GM23338 (cell line): ENCODE measurements at regions not wholly inside any gene's neighbourhood (a gene's known extent, or its start where the extent isn't known, plus 50 kb on each side); places are given as distances from the start of the nearest gene placed in this dataset.

Experiments used
- ATAC-seq: fragments of 200-7000 bp; cut with Tn5 transposase; 3 replicates; pipeline ENCODE4 v1.9.1; 2020
- DNase-seq: peaks from one replicate; pipeline ENCODE4 v3.0.0-alpha.2; 2015; ENCODE audit warnings: low spot score
- H2AFZ ChIP-seq: fragments of 200-600 bp; sonication (generic); 2 replicates; pipeline ENCODE4 v1.8.0; 2016; ENCODE audit warnings: antibody characterized with exemption, mild to moderate bottlenecking, moderate library complexity
- H3F3A ChIP-seq: fragments of 200-600 bp; sonication (generic); replicated peaks from 2 replicates; pipeline ENCODE4 v1.8.0; 2017; ENCODE audit warnings: antibody characterized with exemption, mixed run types, low read depth
- H3K27ac ChIP-seq: fragments of 200-600 bp; sonication (generic); 2 replicates; pipeline ENCODE4 v1.6.1; 2016; ENCODE audit warnings: low read depth
- H3K27me3 ChIP-seq: fragments of 200-600 bp; sonication (generic); 2 replicates; pipeline ENCODE4 v1.8.0; 2016; ENCODE audit warnings: mild to moderate bottlenecking, mixed run types, moderate library complexity; ENCODE audit not compliant: insufficient read depth
- H3K36me3 ChIP-seq: fragments of 200-600 bp; sonication (generic); 2 replicates; pipeline ENCODE4 v1.8.0; 2016; ENCODE audit warnings: mild to moderate bottlenecking; ENCODE audit not compliant: insufficient read depth
- H3K4me1 ChIP-seq: fragments of 200-600 bp; sonication (generic); 2 replicates; pipeline ENCODE4 v1.8.0; 2016; ENCODE audit warnings: mild to moderate bottlenecking, moderate library complexity; ENCODE audit not compliant: insufficient read depth
- H3K4me2 ChIP-seq: fragments of 200-600 bp; sonication (generic); 2 replicates; pipeline ENCODE4 v1.7.1; 2017; ENCODE audit warnings: mixed run types
- H3K4me3 ChIP-seq: fragments of 200-600 bp; sonication (generic); 2 replicates; pipeline ENCODE4 v1.6.1; 2016; ENCODE audit warnings: mixed run types
- H3K79me2 ChIP-seq: fragments of 200-600 bp; sonication (generic); replicated peaks from 2 replicates; pipeline ENCODE4 v1.8.0; 2017; ENCODE audit warnings: mild to moderate bottlenecking; ENCODE audit not compliant: insufficient read depth
- H3K9me2 ChIP-seq: fragments of 200-600 bp; sonication (generic); 2 replicates; pipeline ENCODE4 v1.8.0; 2017; ENCODE audit not compliant: insufficient read depth
- H4K20me1 ChIP-seq: fragments of 200-600 bp; sonication (generic); replicated peaks from 2 replicates; pipeline ENCODE4 v1.8.0; 2017; ENCODE audit warnings: mild to moderate bottlenecking; ENCODE audit not compliant: insufficient read depth
- H3K27ac Mint-ChIP-seq: 2 replicates; pipeline ENCODE4 v1.8.0; 2020; ENCODE audit warnings: inconsistent platforms, mild to moderate bottlenecking, moderate library complexity, mixed read lengths
- H3K27me3 Mint-ChIP-seq: 3 replicates; pipeline ENCODE4 v1.8.0; 2022; ENCODE audit warnings: low read depth, mild to moderate bottlenecking, moderate library complexity, mixed read lengths, inconsistent platforms; ENCODE audit not compliant: insufficient read depth, poor library complexity
- H3K36me3 Mint-ChIP-seq: 3 replicates; pipeline ENCODE4 v1.8.0; 2021; ENCODE audit warnings: low read depth, mild to moderate bottlenecking, inconsistent platforms, moderate library complexity, mixed read lengths
- H3K4me1 Mint-ChIP-seq: 3 replicates; pipeline ENCODE4 v1.8.0; 2020; ENCODE audit warnings: mild to moderate bottlenecking, inconsistent platforms, mixed read lengths
- H3K4me3 Mint-ChIP-seq: 3 replicates; pipeline ENCODE4 v1.8.0; 2021; ENCODE audit warnings: moderate library complexity, mild to moderate bottlenecking, inconsistent platforms, mixed read lengths
- H3K9me3 Mint-ChIP-seq: 3 replicates; pipeline ENCODE4 v1.8.0; 2020; ENCODE audit warnings: moderate library complexity, mild to moderate bottlenecking, inconsistent platforms, mixed read lengths
- EZH2 ChIP-seq: fragments of 200-600 bp; sonication (generic); IDR thresholded peaks from one replicate; pipeline ENCODE4 v1.8.0; 2017; ENCODE audit warnings: antibody characterized with exemption, mild to moderate bottlenecking, low read depth; ENCODE audit not compliant: unreplicated experiment
- EZH2phosphoT487 ChIP-seq: fragments of 200-600 bp; sonication (generic); IDR thresholded peaks from one replicate; pipeline ENCODE4 v1.8.1; 2018; ENCODE audit warnings: antibody characterized with exemption; ENCODE audit not compliant: unreplicated experiment
- JUNB ChIP-seq: IDR thresholded peaks from one replicate; pipeline ENCODE4 v1.6.1; 2016; ENCODE audit warnings: antibody characterized with exemption; ENCODE audit not compliant: unreplicated experiment
- NANOG ChIP-seq: IDR thresholded peaks from 2 replicates; pipeline ENCODE4 v1.6.1; 2016; ENCODE audit warnings: antibody characterized with exemption, borderline replicate concordance
- POLR2AphosphoS5 ChIP-seq: IDR thresholded peaks from 2 replicates; pipeline ENCODE4 v1.6.1; 2016; ENCODE audit warnings: antibody characterized with exemption, low read depth
- ZNF114 ChIP-seq: fragments of 250-450 bp; sonication (Bioruptor Pico); IDR thresholded peaks from 2 replicates; pipeline ENCODE4 v1.5.0; 2020; ENCODE audit warnings: mild to moderate bottlenecking, moderate library complexity
- ZNF331 ChIP-seq: fragments of 250-450 bp; sonication (Bioruptor Pico); IDR thresholded peaks from 2 replicates; pipeline ENCODE4 v1.5.0; 2020; ENCODE audit warnings: low read depth, mild to moderate bottlenecking, moderate library complexity
- TF ChIP-seq, protein P1 (sequence below): IDR thresholded peaks from one replicate; pipeline ENCODE4 v1.6.1; 2018; ENCODE audit warnings: antibody characterized with exemption; ENCODE audit not compliant: unreplicated experiment
- TF ChIP-seq, protein P2 (sequence below), 2 experiments: fragments of 200-600 bp in 1 of 2; sonication (generic) in 1 of 2; conservative IDR thresholded peaks; 2 replicates each; pipeline versions ENCODE4 v1.5.1 to v1.6.1; 2016 to 2017; ENCODE audit warnings: antibody characterized with exemption in 2 of 2, low read depth in 2 of 2, mild to moderate bottlenecking in 2 of 2, moderate library complexity in 1 of 2
- TF ChIP-seq, protein P3 (sequence below): fragments of 250-450 bp; sonication (Bioruptor Pico); IDR thresholded peaks from 2 replicates; pipeline ENCODE4 v1.5.0; 2020; ENCODE audit warnings: mild to moderate bottlenecking, moderate library complexity

DNA sequence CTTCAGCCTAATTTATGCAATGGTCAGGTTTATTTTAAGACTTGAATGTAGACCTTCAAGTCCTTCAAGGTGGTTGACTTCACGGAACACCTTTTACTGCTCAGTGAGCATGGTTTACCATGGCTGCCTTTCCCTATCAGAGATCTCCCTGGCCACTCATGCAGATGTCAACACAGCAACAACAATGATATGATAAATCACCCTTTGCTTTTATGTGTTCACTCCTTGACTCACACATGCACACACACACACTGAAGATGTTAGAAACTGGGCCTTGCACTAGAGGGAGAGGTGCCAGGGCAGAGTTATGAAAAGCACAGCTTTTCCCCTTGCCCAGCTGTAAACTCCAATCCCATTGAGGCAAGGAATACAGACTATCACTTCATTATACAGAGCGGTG is 134.4 kb downstream of the WNT5A start:
- Mint-ChIP-seq H3K9me3 (no peaks in the 10 kb centered on the region; the same call in 2 of the 3 replicates), H3K4me3 (no peak overlapping the region), H3K27ac (no peak overlapping the region), H3K27me3 (peaks cover 6% of the 10 kb centered on the region), H3K36me3 (no peaks in the 10 kb centered on the region), H3K4me1 (no peaks in the 10 kb centered on the region)
- Histone ChIP-seq H3F3A (no peaks in the 10 kb centered on the region), H2AFZ (no peak overlapping the region), H3K27me3 (no peaks in the 10 kb centered on the region), H4K20me1 (no peaks in the 10 kb centered on the region), H3K36me3 (no peaks in the 10 kb centered on the region), H3K4me2 (no peak overlapping the region), H3K4me3 (no peak overlapping the region), H3K4me1 (no peaks in the 10 kb centered on the region), H3K79me2 (no peaks in the 10 kb centered on the region), H3K27ac (no peak overlapping the region), H3K9me2 (peaks cover 14% of the 10 kb centered on the region)
- no peak for DNase-seq
- ATAC-seq, result no peak
- TF ChIP-seq NANOG (no peak), EZH2 (no peak), POLR2AphosphoS5 (no peak), EZH2phosphoT487 (no peak), JUNB (no peak), ZNF114 (no peak), ZNF331 (CRISPR knock-in tag) (no peak)
- TF ChIP-seq, protein P1, sequence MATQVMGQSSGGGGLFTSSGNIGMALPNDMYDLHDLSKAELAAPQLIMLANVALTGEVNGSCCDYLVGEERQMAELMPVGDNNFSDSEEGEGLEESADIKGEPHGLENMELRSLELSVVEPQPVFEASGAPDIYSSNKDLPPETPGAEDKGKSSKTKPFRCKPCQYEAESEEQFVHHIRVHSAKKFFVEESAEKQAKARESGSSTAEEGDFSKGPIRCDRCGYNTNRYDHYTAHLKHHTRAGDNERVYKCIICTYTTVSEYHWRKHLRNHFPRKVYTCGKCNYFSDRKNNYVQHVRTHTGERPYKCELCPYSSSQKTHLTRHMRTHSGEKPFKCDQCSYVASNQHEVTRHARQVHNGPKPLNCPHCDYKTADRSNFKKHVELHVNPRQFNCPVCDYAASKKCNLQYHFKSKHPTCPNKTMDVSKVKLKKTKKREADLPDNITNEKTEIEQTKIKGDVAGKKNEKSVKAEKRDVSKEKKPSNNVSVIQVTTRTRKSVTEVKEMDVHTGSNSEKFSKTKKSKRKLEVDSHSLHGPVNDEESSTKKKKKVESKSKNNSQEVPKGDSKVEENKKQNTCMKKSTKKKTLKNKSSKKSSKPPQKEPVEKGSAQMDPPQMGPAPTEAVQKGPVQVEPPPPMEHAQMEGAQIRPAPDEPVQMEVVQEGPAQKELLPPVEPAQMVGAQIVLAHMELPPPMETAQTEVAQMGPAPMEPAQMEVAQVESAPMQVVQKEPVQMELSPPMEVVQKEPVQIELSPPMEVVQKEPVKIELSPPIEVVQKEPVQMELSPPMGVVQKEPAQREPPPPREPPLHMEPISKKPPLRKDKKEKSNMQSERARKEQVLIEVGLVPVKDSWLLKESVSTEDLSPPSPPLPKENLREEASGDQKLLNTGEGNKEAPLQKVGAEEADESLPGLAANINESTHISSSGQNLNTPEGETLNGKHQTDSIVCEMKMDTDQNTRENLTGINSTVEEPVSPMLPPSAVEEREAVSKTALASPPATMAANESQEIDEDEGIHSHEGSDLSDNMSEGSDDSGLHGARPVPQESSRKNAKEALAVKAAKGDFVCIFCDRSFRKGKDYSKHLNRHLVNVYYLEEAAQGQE, result no peak
- TF ChIP-seq, protein P2, sequence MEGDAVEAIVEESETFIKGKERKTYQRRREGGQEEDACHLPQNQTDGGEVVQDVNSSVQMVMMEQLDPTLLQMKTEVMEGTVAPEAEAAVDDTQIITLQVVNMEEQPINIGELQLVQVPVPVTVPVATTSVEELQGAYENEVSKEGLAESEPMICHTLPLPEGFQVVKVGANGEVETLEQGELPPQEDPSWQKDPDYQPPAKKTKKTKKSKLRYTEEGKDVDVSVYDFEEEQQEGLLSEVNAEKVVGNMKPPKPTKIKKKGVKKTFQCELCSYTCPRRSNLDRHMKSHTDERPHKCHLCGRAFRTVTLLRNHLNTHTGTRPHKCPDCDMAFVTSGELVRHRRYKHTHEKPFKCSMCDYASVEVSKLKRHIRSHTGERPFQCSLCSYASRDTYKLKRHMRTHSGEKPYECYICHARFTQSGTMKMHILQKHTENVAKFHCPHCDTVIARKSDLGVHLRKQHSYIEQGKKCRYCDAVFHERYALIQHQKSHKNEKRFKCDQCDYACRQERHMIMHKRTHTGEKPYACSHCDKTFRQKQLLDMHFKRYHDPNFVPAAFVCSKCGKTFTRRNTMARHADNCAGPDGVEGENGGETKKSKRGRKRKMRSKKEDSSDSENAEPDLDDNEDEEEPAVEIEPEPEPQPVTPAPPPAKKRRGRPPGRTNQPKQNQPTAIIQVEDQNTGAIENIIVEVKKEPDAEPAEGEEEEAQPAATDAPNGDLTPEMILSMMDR (conservative IDR thresholded peaks at IDR 0.05; ENCODE audit: low read depth in 2 of 2), result no peak
- TF ChIP-seq, protein P3, sequence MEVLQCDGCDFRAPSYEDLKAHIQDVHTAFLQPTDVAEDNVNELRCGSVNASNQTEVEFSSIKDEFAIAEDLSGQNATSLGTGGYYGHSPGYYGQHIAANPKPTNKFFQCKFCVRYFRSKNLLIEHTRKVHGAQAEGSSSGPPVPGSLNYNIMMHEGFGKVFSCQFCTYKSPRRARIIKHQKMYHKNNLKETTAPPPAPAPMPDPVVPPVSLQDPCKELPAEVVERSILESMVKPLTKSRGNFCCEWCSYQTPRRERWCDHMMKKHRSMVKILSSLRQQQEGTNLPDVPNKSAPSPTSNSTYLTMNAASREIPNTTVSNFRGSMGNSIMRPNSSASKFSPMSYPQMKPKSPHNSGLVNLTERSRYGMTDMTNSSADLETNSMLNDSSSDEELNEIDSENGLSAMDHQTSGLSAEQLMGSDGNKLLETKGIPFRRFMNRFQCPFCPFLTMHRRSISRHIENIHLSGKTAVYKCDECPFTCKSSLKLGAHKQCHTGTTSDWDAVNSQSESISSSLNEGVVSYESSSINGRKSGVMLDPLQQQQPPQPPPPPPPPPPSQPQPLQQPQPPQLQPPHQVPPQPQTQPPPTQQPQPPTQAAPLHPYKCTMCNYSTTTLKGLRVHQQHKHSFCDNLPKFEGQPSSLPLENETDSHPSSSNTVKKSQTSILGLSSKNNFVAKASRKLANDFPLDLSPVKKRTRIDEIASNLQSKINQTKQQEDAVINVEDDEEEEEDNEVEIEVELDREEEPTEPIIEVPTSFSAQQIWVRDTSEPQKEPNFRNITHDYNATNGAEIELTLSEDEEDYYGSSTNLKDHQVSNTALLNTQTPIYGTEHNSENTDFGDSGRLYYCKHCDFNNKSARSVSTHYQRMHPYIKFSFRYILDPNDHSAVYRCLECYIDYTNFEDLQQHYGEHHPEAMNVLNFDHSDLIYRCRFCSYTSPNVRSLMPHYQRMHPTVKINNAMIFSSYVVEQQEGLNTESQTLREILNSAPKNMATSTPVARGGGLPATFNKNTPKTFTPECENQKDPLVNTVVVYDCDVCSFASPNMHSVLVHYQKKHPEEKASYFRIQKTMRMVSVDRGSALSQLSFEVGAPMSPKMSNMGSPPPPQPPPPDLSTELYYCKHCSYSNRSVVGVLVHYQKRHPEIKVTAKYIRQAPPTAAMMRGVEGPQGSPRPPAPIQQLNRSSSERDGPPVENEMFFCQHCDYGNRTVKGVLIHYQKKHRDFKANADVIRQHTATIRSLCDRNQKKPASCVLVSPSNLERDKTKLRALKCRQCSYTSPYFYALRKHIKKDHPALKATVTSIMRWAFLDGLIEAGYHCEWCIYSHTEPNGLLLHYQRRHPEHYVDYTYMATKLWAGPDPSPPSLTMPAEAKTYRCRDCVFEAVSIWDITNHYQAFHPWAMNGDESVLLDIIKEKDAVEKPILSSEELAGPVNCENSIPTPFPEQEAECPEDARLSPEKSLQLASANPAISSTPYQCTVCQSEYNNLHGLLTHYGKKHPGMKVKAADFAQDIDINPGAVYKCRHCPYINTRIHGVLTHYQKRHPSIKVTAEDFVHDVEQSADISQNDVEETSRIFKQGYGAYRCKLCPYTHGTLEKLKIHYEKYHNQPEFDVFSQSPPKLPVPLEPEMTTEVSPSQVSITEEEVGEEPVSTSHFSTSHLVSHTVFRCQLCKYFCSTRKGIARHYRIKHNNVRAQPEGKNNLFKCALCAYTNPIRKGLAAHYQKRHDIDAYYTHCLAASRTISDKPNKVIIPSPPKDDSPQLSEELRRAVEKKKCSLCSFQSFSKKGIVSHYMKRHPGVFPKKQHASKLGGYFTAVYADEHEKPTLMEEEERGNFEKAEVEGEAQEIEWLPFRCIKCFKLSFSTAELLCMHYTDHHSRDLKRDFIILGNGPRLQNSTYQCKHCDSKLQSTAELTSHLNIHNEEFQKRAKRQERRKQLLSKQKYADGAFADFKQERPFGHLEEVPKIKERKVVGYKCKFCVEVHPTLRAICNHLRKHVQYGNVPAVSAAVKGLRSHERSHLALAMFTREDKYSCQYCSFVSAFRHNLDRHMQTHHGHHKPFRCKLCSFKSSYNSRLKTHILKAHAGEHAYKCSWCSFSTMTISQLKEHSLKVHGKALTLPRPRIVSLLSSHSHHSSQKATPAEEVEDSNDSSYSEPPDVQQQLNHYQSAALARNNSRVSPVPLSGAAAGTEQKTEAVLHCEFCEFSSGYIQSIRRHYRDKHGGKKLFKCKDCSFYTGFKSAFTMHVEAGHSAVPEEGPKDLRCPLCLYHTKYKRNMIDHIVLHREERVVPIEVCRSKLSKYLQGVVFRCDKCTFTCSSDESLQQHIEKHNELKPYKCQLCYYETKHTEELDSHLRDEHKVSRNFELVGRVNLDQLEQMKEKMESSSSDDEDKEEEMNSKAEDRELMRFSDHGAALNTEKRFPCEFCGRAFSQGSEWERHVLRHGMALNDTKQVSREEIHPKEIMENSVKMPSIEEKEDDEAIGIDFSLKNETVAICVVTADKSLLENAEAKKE (CRISPR knock-in tag), result no peak
